Tibial artery (tissue), 4 donors: ENCODE measurements at regions not wholly inside any gene's neighbourhood (a gene's known extent, or its start where the extent isn't known, plus 50 kb on each side); places are given as distances from the start of the nearest gene placed in this dataset.

Experiments
- DNase-seq, 2 donors: peaks; one replicate each; pipeline ENCODE4 v3.0.0-alpha.2; 2019
- H3K27ac ChIP-seq, 2 donors: fragments of 200-600 bp; sonication (generic) in 1 of 2; 1 replicate in 1 of 2; 2 replicates in 1 of 2; pipeline ENCODE4 v1.5.1; 2018 to 2019; ENCODE audit warnings: mild to moderate bottlenecking in 1 of 2
- H3K27me3 ChIP-seq, 2 donors: fragments of 200-600 bp; sonication (generic) in 1 of 2; one replicate each; pipeline versions ENCODE4 v1.5.1 to v1.6.0; 2016 to 2019
- H3K36me3 ChIP-seq, 3 donors: fragments of 200-600 bp; sonication (generic) in 2 of 3; one replicate each; pipeline ENCODE4 v1.5.1; 2016 to 2019; ENCODE audit warnings: mild to moderate bottlenecking in 2 of 3
- H3K4me1 ChIP-seq, 4 donors: fragments of 200-600 bp; sonication (generic) in 2 of 4; 1 replicate in 3 of 4; 2 replicates in 1 of 4; pipeline ENCODE4 v1.5.1; 2016 to 2019
- H3K4me3 ChIP-seq, 2 donors: fragments of 200-600 bp; sonication (generic) in 1 of 2; 1 replicate in 1 of 2; 2 replicates in 1 of 2; pipeline ENCODE4 v1.5.1; 2018 to 2019; ENCODE audit warnings: mild to moderate bottlenecking in 2 of 2
- H3K9me3 ChIP-seq, 3 donors: fragments of 200-600 bp; sonication (generic) in 1 of 3; one replicate each; pipeline ENCODE4 v1.5.1; 2016 to 2019
- CTCF ChIP-seq, 2 experiments: fragments of 200-600 bp in 1 of 2; fragments of 450-650 bp in 1 of 2; IDR thresholded peaks; one replicate each; pipeline ENCODE4 v1.5.1; 2017 to 2019; ENCODE audit warnings: antibody characterized with exemption in 2 of 2, mild to moderate bottlenecking in 1 of 2, moderate library complexity in 1 of 2
- intact Hi-C: fragments of 100-400 bp; cut with DNase I; formaldehyde crosslinking; loops from one replicate; pipeline ENCODE4 v1.15.0; 2023; ENCODE audit warnings: low total_unique reads

GRCh38 chr2:16075045-16076012, 135.0 kb downstream of the MYCN start:
- Histone ChIP-seq H3K36me3 (no peaks in the 10 kb centered on the region), H3K27me3 (no peaks in the 10 kb centered on the region), H3K4me3 (no peak overlapping the region), H3K27ac (no peak overlapping the region), H3K4me1 (no peaks in the 10 kb centered on the region), H3K9me3 (no peaks in the 10 kb centered on the region)
- no peak for TF ChIP-seq CTCF (IDR thresholded peaks at IDR 0.05)
- intact Hi-C loops = no loop called here
- DNase-seq = no peak

- Histone ChIP-seq H3K27ac (no peak overlapping the region), H3K9me3 (no peaks in the 10 kb centered on the region), H3K4me3 (no peak overlapping the region), H3K27me3 (no peaks in the 10 kb centered on the region), H3K36me3 (no peaks in the 10 kb centered on the region), H3K4me1 (no peaks in the 10 kb centered on the region)
- no peak for DNase-seq
- intact Hi-C loops = no loop called here
- no peak for TF ChIP-seq CTCF (IDR thresholded peaks at IDR 0.05)
Observed at GRCh38 chr2:16073921-16074425, 133.6 kb downstream of the MYCN start.

GRCh38 chr2:16073471-16073870, 133.1 kb downstream of the MYCN start:
- no peak for TF ChIP-seq CTCF (IDR thresholded peaks at IDR 0.05)
- no peak overlapping the region for H3K4me3 ChIP-seq
- no peak for DNase-seq
- no peaks in the 10 kb centered on the region for H3K4me1 ChIP-seq
- no peaks in the 10 kb centered on the region for H3K9me3 ChIP-seq
- intact Hi-C loops = no loop called here
- H3K36me3 ChIP-seq = no peaks in the 10 kb centered on the region
- no peaks in the 10 kb centered on the region for H3K27me3 ChIP-seq
- no peak overlapping the region for H3K27ac ChIP-seq

- no peaks in the 10 kb centered on the region for H3K27me3 ChIP-seq
Observed at GRCh38 chr2:16072638-16073290, 132.4 kb downstream of the MYCN start.

More at GRCh38 chr2:16072638-16073290, 132.4 kb downstream of the MYCN start:
- no peak for TF ChIP-seq CTCF (IDR thresholded peaks at IDR 0.05)
- intact Hi-C loops = no loop called here
- DNase-seq = no peak
- no peaks in the 10 kb centered on the region for H3K4me1 ChIP-seq
- H3K36me3 ChIP-seq = no peaks in the 10 kb centered on the region
- H3K4me3 ChIP-seq = no peak overlapping the region
- no peaks in the 10 kb centered on the region for H3K9me3 ChIP-seq
- no peak overlapping the region for H3K27ac ChIP-seq
